Upper lobe of left lung (tissue), 6 donors: ENCODE measurements at regions not wholly inside any gene's neighbourhood (a gene's known extent, or its start where the extent isn't known, plus 50 kb on each side); places are given as distances from the start of the nearest gene placed in this dataset.
A peak's percentile ranks its signal among the peaks of the same experiment; 100 is the strongest.

ENCODE experiments used
- ATAC-seq, 2 donors: fragments of 200-7000 bp; cut with Tn5 transposase; one replicate each; pipeline ENCODE4 v1.9.1; 2022; ENCODE audit warnings: mild to moderate bottlenecking in 2 of 2, moderate library complexity in 2 of 2; ENCODE audit not compliant: low FRiP score in 2 of 2
- DNase-seq, 2 donors: peaks; one replicate each; pipeline ENCODE4 v3.0.0-alpha.2; 2019 to 2020
- H3K27ac ChIP-seq, 4 donors: fragments of 200-600 bp; sonication (generic); one replicate each; pipeline ENCODE4 v1.5.1; 2016 to 2019
- H3K27me3 ChIP-seq, 4 donors: fragments of 200-600 bp; sonication (generic); one replicate each; pipeline ENCODE4 v1.5.1; 2017 to 2019
- H3K36me3 ChIP-seq, 4 donors: fragments of 200-600 bp; sonication (generic); one replicate each; pipeline ENCODE4 v1.5.1; 2016 to 2019
- H3K4me1 ChIP-seq, 4 donors: fragments of 200-600 bp; sonication (generic); one replicate each; pipeline ENCODE4 v1.5.1; 2018 to 2019
- H3K4me3 ChIP-seq, 4 donors: fragments of 200-600 bp; sonication (generic); one replicate each; pipeline ENCODE4 v1.5.1; 2017 to 2019; ENCODE audit warnings: mild to moderate bottlenecking in 2 of 4, moderate library complexity in 1 of 4
- H3K9me3 ChIP-seq, 4 donors: fragments of 200-600 bp; sonication (generic); one replicate each; pipeline ENCODE4 v1.5.1; 2018 to 2019
- CTCF ChIP-seq, 6 experiments: fragments of 450-650 bp in 4 of 6; fragments of 200-600 bp in 2 of 6; sonication (generic) in 2 of 6; IDR thresholded peaks; one replicate each; pipeline ENCODE4 v1.5.1; 2016 to 2019; ENCODE audit warnings: antibody characterized with exemption in 6 of 6
- EP300 ChIP-seq, 4 donors: sonication (generic); formaldehyde crosslinking; IDR thresholded peaks; one replicate each; pipeline ENCODE4 v1.5.1; 2017; ENCODE audit warnings: antibody characterized with exemption in 4 of 4, control low read depth in 2 of 4
- POLR2A ChIP-seq, 4 donors: fragments of 450-650 bp; IDR thresholded peaks; one replicate each; pipeline ENCODE4 v1.5.1; 2016 to 2017; ENCODE audit warnings: antibody characterized with exemption in 4 of 4, mild to moderate bottlenecking in 2 of 4
- POLR2AphosphoS5 ChIP-seq, 2 donors: sonication (generic); formaldehyde crosslinking; IDR thresholded peaks; one replicate each; pipeline ENCODE4 v1.5.1; 2017; ENCODE audit warnings: antibody characterized with exemption in 2 of 2
- WGBS, 2 donors: methylation state at CpG; one replicate each; pipeline ENCODE4 v1.1.5; 2017 to 2018; 5-methylcytosine and 5-hydroxymethylcytosine counted together
- donor health status: DM: no; HTN: no; CAD: no; lungs with moderate emphysema.
- donor health status: DM: no; HTN: yes; CAD: no; lungs with severe emphysema.

- Histone ChIP-seq H3K4me3 (no peak overlapping the region), H3K36me3 (no peaks in the 10 kb centered on the region), H3K4me1 (no peaks in the 10 kb centered on the region), H3K27me3 (no peaks in the 10 kb centered on the region), H3K9me3 (no peaks in the 10 kb centered on the region), H3K27ac (no peak overlapping the region)
- DNase-seq, result no peak
- peak in 1 of 2 donors; percentile 55 for ATAC-seq
- no peak for TF ChIP-seq CTCF (IDR thresholded peaks at IDR 0.05)
- 73 to 79% methylated on average over 4 of the region's 4 CpGs for WGBS, 2 donors
Observed at GRCh38 chr16:17835118-17835876, 364.5 kb upstream of the XYLT1 start.

- no peak for TF ChIP-seq EP300 (IDR thresholded peaks at IDR 0.05)
- no peak for TF ChIP-seq POLR2A (IDR thresholded peaks at IDR 0.05)
- no peak for TF ChIP-seq POLR2AphosphoS5 (IDR thresholded peaks at IDR 0.05)
- no peak for TF ChIP-seq CTCF (IDR thresholded peaks at IDR 0.05)
- Histone ChIP-seq H3K27me3 (no peaks in the 10 kb centered on the region), H3K4me3 (no peak overlapping the region), H3K9me3 (no peaks in the 10 kb centered on the region), H3K4me1 (no peaks in the 10 kb centered on the region), H3K27ac (no peak overlapping the region), H3K36me3 (no peaks in the 10 kb centered on the region)
- ATAC-seq, result no peak
- DNase-seq, result no peak
- 95 to 98% methylated on average over 2 of the region's 2 CpGs for WGBS, 2 donors
Observed at GRCh38 chr16:17832738-17833137, 362.0 kb upstream of the XYLT1 start.

GRCh38 chr16:17831330-17831729 is 360.6 kb upstream of the XYLT1 start:
- H3K27me3 ChIP-seq, result no peaks in the 10 kb centered on the region
- no peak overlapping the region for H3K4me3 ChIP-seq
- no peak for ATAC-seq
- DNase-seq, result no peak
- no peaks in the 10 kb centered on the region for H3K9me3 ChIP-seq
- H3K27ac ChIP-seq, result no peak overlapping the region
- no peaks in the 10 kb centered on the region for H3K4me1 ChIP-seq
- H3K36me3 ChIP-seq, result no peaks in the 10 kb centered on the region
- 93% methylated on average over 5 of the region's 5 CpGs for WGBS, 2 donors
- TF ChIP-seq POLR2A (IDR thresholded peaks at IDR 0.05) (no peak), CTCF (IDR thresholded peaks at IDR 0.05) (no peak), POLR2AphosphoS5 (IDR thresholded peaks at IDR 0.05) (no peak), EP300 (IDR thresholded peaks at IDR 0.05) (no peak)

- ATAC-seq, result no peak
- H3K4me1 ChIP-seq, result no peaks in the 10 kb centered on the region
- WGBS, 2 donors, result 78 to 89% methylated on average over 2 of the region's 2 CpGs
- DNase-seq, result no peak
- no peaks in the 10 kb centered on the region for H3K9me3 ChIP-seq
- no peak for TF ChIP-seq POLR2AphosphoS5 (IDR thresholded peaks at IDR 0.05)
- no peak for TF ChIP-seq EP300 (IDR thresholded peaks at IDR 0.05)
- TF ChIP-seq POLR2A (IDR thresholded peaks at IDR 0.05), result no peak
- no peak for TF ChIP-seq CTCF (IDR thresholded peaks at IDR 0.05)
- H3K27me3 ChIP-seq, result no peaks in the 10 kb centered on the region
- H3K4me3 ChIP-seq, result no peak overlapping the region
- no peak overlapping the region for H3K27ac ChIP-seq
- no peaks in the 10 kb centered on the region for H3K36me3 ChIP-seq
Observed at GRCh38 chr16:17830651-17831050, 359.9 kb upstream of the XYLT1 start.

- WGBS, 2 donors, result 62 to 68% methylated on average over 3 of the region's 3 CpGs
- H3K27me3 ChIP-seq, result no peaks in the 10 kb centered on the region
- DNase-seq (no peak), ATAC-seq (no peak)
- TF ChIP-seq POLR2AphosphoS5 (IDR thresholded peaks at IDR 0.05) (no peak), EP300 (IDR thresholded peaks at IDR 0.05) (no peak), POLR2A (IDR thresholded peaks at IDR 0.05) (no peak), CTCF (IDR thresholded peaks at IDR 0.05) (no peak)
- H3K4me3 ChIP-seq, result no peak overlapping the region
- H3K27ac ChIP-seq, result no peak overlapping the region
- H3K4me1 ChIP-seq, result no peaks in the 10 kb centered on the region
- no peaks in the 10 kb centered on the region for H3K36me3 ChIP-seq
- H3K9me3 ChIP-seq, result no peaks in the 10 kb centered on the region
Observed at GRCh38 chr16:17829811-17830210, 359.1 kb upstream of the XYLT1 start.
